ENCODE measurements at regions not wholly inside any gene's neighbourhood (a gene's known extent, or its start where the extent isn't known, plus 50 kb on each side); places are given as distances from the start of the nearest gene placed in this dataset.

GRCh38 chr22:22130953-22131608 is 113.5 kb upstream of the VPREB1 start:
- dilution Hi-C loops (cut with MboI; ENCODE audit: extremely low pct_ligation_motif_present, low sequenced_read_pairs) (no loop called here), intact Hi-C loops (cut with micrococcal nuclease) (no loop called here)
- CTCF ChIA-PET, result interaction anchor here (0.9 kb wide), 1 partner anchor 21 kb away, joined by 4 read pairs; no protein-coding TSS in a partner anchor

DNA sequence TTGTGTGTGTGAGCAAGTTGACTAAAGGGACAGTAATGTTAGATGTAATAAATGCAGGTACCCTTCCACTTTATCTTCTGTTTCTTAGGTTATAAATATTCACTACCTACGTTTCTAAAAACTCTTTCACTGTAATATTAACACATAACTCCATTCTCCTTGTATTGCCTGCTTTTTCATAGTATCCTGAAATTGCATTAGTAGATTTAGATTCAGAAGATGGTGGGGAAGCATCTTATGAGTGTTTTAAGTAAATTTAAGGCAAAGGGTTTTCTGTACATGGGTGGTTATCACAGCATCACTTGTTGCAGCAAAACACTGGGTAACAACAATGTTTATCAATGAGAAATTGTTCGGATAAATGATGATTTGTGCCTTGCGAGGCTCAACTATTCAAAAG is 115.2 kb upstream of the VPREB1 start:
- peaks cover 0 to 12% of the 10 kb centered on the region in 2 experiments for H3K27me3 ChIP-seq (ENCODE audit: control insufficient read depth in 2 of 2, insufficient read depth in 2 of 2, low read length in 2 of 2)
- no peak for FAIRE-seq
- H3K36me3 ChIP-seq (ENCODE audit: control insufficient read depth in 2 of 2, extremely low read depth in 1 of 2, insufficient read depth in 2 of 2, low read length in 2 of 2), result no peaks in the 10 kb centered on the region
- no peak overlapping the region for H3K27ac ChIP-seq (ENCODE audit: insufficient read depth, low read depth, low read length)
- H3K9ac ChIP-seq (replicated peaks; ENCODE audit: extremely low read depth, insufficient read depth, low read length), result no peak overlapping the region
- no peaks in the 10 kb centered on the region for H3K9me1 ChIP-seq (replicated peaks; ENCODE audit: control insufficient read depth, extremely low read depth, insufficient read depth, low read length)
- TF ChIP-seq EZH2 (IDR thresholded peaks at IDR 0.05; ENCODE audit: borderline replicate concordance, low read depth, low read length, severe bottlenecking) (no peak), FOS (IDR thresholded peaks at IDR 0.05; ENCODE audit: borderline replicate concordance, insufficient read depth, low read length) (no peak), MYC (IDR thresholded peaks at IDR 0.05; ENCODE audit: low read depth, low read length) (no peak), JUN (IDR thresholded peaks at IDR 0.05; ENCODE audit: borderline replicate concordance, insufficient read depth, insufficient read length, low read depth) (no peak), GATA2 (IDR thresholded peaks at IDR 0.05; ENCODE audit: insufficient read depth, insufficient read length, low read depth, low read length) (no peak), POLR2A (IDR thresholded peaks at IDR 0.05; ENCODE audit: low read depth, low read length) (no peak), MAX (IDR thresholded peaks at IDR 0.05; ENCODE audit: insufficient read depth, insufficient read length) (no peak), CTCF (IDR thresholded peaks at IDR 0.05; ENCODE audit: extremely low read depth in 1 of 2, insufficient read depth in 1 of 2, low read depth in 1 of 2, low read length in 2 of 2) (no peak)
- no peak overlapping the region for H2AFZ ChIP-seq (ENCODE audit: low read depth, low read length)
- H3K4me2 ChIP-seq (ENCODE audit: insufficient read depth, low read length), result no peak overlapping the region
- H3K9me3 ChIP-seq (replicated peaks; ENCODE audit: control insufficient read depth, insufficient read depth, low read length), result no peaks in the 10 kb centered on the region
- no peak overlapping the region for H3K4me3 ChIP-seq (replicated peaks in 1 of 3; ENCODE audit: insufficient read depth in 1 of 3, low read depth in 1 of 3, low read length in 3 of 3)
- H4K20me1 ChIP-seq (replicated peaks; ENCODE audit: control insufficient read depth, extremely low read depth, insufficient read depth, low read length), result no peaks in the 10 kb centered on the region
- intact Hi-C loops (cut with micrococcal nuclease), result no loop called here
- dilution Hi-C loops (cut with MboI; ENCODE audit: extremely low pct_ligation_motif_present, low sequenced_read_pairs), result no loop called here
- ChIA-PET CTCF (no interaction called here), POLR2A (no interaction called here)
- H3K79me2 ChIP-seq (ENCODE audit: control insufficient read depth, insufficient read depth, low read length), result no peaks in the 10 kb centered on the region
- H3K4me1 ChIP-seq (ENCODE audit: control insufficient read depth, extremely low read depth, insufficient read depth, low read length), result no peaks in the 10 kb centered on the region
- DNase-seq (ENCODE audit: low read depth, low spot score), result no peak
- no TSS peak for BruUV-seq (replicated peaks)

More at GRCh38 chr22:22130953-22131608, 113.5 kb upstream of the VPREB1 start:
- Histone ChIP-seq H3K4me1 (ENCODE audit: control insufficient read depth, extremely low read depth, insufficient read depth, low read length) (no peaks in the 10 kb centered on the region), H3K9ac (replicated peaks; ENCODE audit: extremely low read depth, insufficient read depth, low read length) (no peak overlapping the region), H3K27ac (ENCODE audit: insufficient read depth, low read depth, low read length) (no peak overlapping the region), H3K27me3 (ENCODE audit: control insufficient read depth in 2 of 2, insufficient read depth in 2 of 2, low read length in 2 of 2) (peaks cover 4 to 20% of the 10 kb centered on the region in 2 experiments), H3K36me3 (ENCODE audit: control insufficient read depth in 2 of 2, extremely low read depth in 1 of 2, insufficient read depth in 2 of 2, low read length in 2 of 2) (no peaks in the 10 kb centered on the region), H3K79me2 (ENCODE audit: control insufficient read depth, insufficient read depth, low read length) (no peaks in the 10 kb centered on the region), H3K9me1 (replicated peaks; ENCODE audit: control insufficient read depth, extremely low read depth, insufficient read depth, low read length) (no peaks in the 10 kb centered on the region), H3K4me2 (ENCODE audit: insufficient read depth, low read length) (no peak overlapping the region), H3K9me3 (replicated peaks; ENCODE audit: control insufficient read depth, insufficient read depth, low read length) (no peaks in the 10 kb centered on the region), H4K20me1 (replicated peaks; ENCODE audit: control insufficient read depth, extremely low read depth, insufficient read depth, low read length) (no peaks in the 10 kb centered on the region), H3K4me3 (replicated peaks in 1 of 3; ENCODE audit: insufficient read depth in 1 of 3, low read depth in 1 of 3, low read length in 3 of 3) (no peak overlapping the region), H2AFZ (ENCODE audit: low read depth, low read length) (no peak overlapping the region)
- no TSS peak for BruUV-seq (replicated peaks)
- POLR2A ChIA-PET, result no interaction called here
- no peak for TF ChIP-seq POLR2A (IDR thresholded peaks at IDR 0.05; ENCODE audit: low read depth, low read length)
- no peak for TF ChIP-seq JUN (IDR thresholded peaks at IDR 0.05; ENCODE audit: borderline replicate concordance, insufficient read depth, insufficient read length, low read depth)
- TF ChIP-seq GATA2 (IDR thresholded peaks at IDR 0.05; ENCODE audit: insufficient read depth, insufficient read length, low read depth, low read length), result no peak
- TF ChIP-seq FOS (IDR thresholded peaks at IDR 0.05; ENCODE audit: borderline replicate concordance, insufficient read depth, low read length), result no peak
- no peak for TF ChIP-seq POLR2AphosphoS5 (IDR thresholded peaks at IDR 0.05; ENCODE audit: insufficient read depth, low read depth, low read length)
- TF ChIP-seq MYC (IDR thresholded peaks at IDR 0.05; ENCODE audit: low read depth, low read length), result no peak
- FAIRE-seq (no peak), DNase-seq (ENCODE audit: low read depth, low spot score) (no peak)

All from endothelial cell of umbilical vein (primary cell).